ENCODE measurements at regions not wholly inside any gene's neighbourhood (a gene's known extent, or its start where the extent isn't known, plus 50 kb on each side); places are given as distances from the start of the nearest gene placed in this dataset.
"Not testable (repeated sequence)": the region's sequence is repeated elsewhere in the genome, so short reads cannot be mapped to it uniquely, and the experiment has no call there.

- no peak for DNase-seq (ENCODE audit: low spot score)
- Mint-ChIP-seq H3K27me3 (ENCODE audit: insufficient read depth) (peaks cover 5% of the 10 kb centered on the region), H3K4me1 (ENCODE audit: low read depth) (no peaks in the 10 kb centered on the region), H3K9me3 (no peaks in the 10 kb centered on the region), H3K4me3 (no peak overlapping the region), H3K36me3 (ENCODE audit: low read depth) (no peaks in the 10 kb centered on the region), H3K27ac (no peak overlapping the region)
- intact Hi-C loops (cut with micrococcal nuclease) = no loop called here
These were observed 181.1 kb upstream of the RBBP8 start for GRCh38 chr18:22752014-22752413.

- peaks cover 5% of the 10 kb centered on the region for H3K27me3 Mint-ChIP-seq (ENCODE audit: insufficient read depth)
- DNase-seq (ENCODE audit: low spot score) = no peak
- H3K27ac Mint-ChIP-seq = no peak overlapping the region
- no peak overlapping the region for H3K4me3 Mint-ChIP-seq
- no peaks in the 10 kb centered on the region for H3K4me1 Mint-ChIP-seq (ENCODE audit: low read depth)
- no peaks in the 10 kb centered on the region for H3K36me3 Mint-ChIP-seq (ENCODE audit: low read depth)
- no peaks in the 10 kb centered on the region for H3K9me3 Mint-ChIP-seq
- intact Hi-C loops (cut with micrococcal nuclease) = no loop called here
These were observed 179.8 kb upstream of the RBBP8 start for GRCh38 chr18:22753130-22753831.

- H3K4me1 Mint-ChIP-seq (ENCODE audit: low read depth) = not testable (repeated sequence)
These were observed 169.1 kb upstream of the RBBP8 start for GRCh38 chr18:22764005-22764404.

GRCh38 chr18:22765896-22766295 lies 167.2 kb upstream of the RBBP8 start:
- Mint-ChIP-seq H3K27ac (no peak overlapping the region), H3K36me3 (ENCODE audit: low read depth) (no peaks in the 10 kb centered on the region), H3K4me3 (no peak overlapping the region), H3K27me3 (ENCODE audit: insufficient read depth) (peaks cover 12% of the 10 kb centered on the region), H3K4me1 (ENCODE audit: low read depth) (no peaks in the 10 kb centered on the region), H3K9me3 (peaks cover 7% of the 10 kb centered on the region)
- intact Hi-C loops (cut with micrococcal nuclease) = no loop called here
- DNase-seq (ENCODE audit: low spot score) = no peak

More at GRCh38 chr18:22764005-22764404, 169.1 kb upstream of the RBBP8 start:
- DNase-seq (ENCODE audit: low spot score); H3K4me3 Mint-ChIP-seq; intact Hi-C loops (cut with micrococcal nuclease); H3K36me3 Mint-ChIP-seq (ENCODE audit: low read depth); H3K27ac Mint-ChIP-seq; H3K9me3 Mint-ChIP-seq: not testable (repeated sequence)
- peaks cover 14% of the 10 kb centered on the region for H3K27me3 Mint-ChIP-seq (ENCODE audit: insufficient read depth)

GRCh38 chr18:22767653-22768052 lies 165.5 kb upstream of the RBBP8 start:
- Mint-ChIP-seq H3K4me3 (no peak overlapping the region), H3K9me3 (peaks cover 7% of the 10 kb centered on the region), H3K27me3 (ENCODE audit: insufficient read depth) (peaks cover 10% of the 10 kb centered on the region), H3K27ac (no peak overlapping the region), H3K36me3 (ENCODE audit: low read depth) (no peaks in the 10 kb centered on the region), H3K4me1 (ENCODE audit: low read depth) (no peaks in the 10 kb centered on the region)
- intact Hi-C loops (cut with micrococcal nuclease) = no loop called here
- DNase-seq (ENCODE audit: low spot score) = no peak

- intact Hi-C loops (cut with micrococcal nuclease) = no loop called here
- H3K9me3 Mint-ChIP-seq = no peaks in the 10 kb centered on the region
These were observed 159.2 kb upstream of the RBBP8 start for GRCh38 chr18:22773944-22774343.

GRCh38 chr18:22778996-22779395 lies 154.1 kb upstream of the RBBP8 start:
- no peaks in the 10 kb centered on the region for H3K4me1 Mint-ChIP-seq (ENCODE audit: low read depth)
- peaks cover 21% of the 10 kb centered on the region for H3K27me3 Mint-ChIP-seq (ENCODE audit: insufficient read depth)
- no peak for DNase-seq (ENCODE audit: low spot score)
- no peaks in the 10 kb centered on the region for H3K9me3 Mint-ChIP-seq
- no peak overlapping the region for H3K4me3 Mint-ChIP-seq
- H3K36me3 Mint-ChIP-seq (ENCODE audit: low read depth) = no peaks in the 10 kb centered on the region
- H3K27ac Mint-ChIP-seq = no peak overlapping the region
- intact Hi-C loops (cut with micrococcal nuclease) = no loop called here

More at GRCh38 chr18:22773944-22774343, 159.2 kb upstream of the RBBP8 start:
- H3K4me3 Mint-ChIP-seq = no peak overlapping the region
- H3K27me3 Mint-ChIP-seq (ENCODE audit: insufficient read depth) = peaks cover 7% of the 10 kb centered on the region
- no peak for DNase-seq (ENCODE audit: low spot score)
- H3K36me3 Mint-ChIP-seq (ENCODE audit: low read depth) = no peaks in the 10 kb centered on the region
- no peak overlapping the region for H3K27ac Mint-ChIP-seq
- H3K4me1 Mint-ChIP-seq (ENCODE audit: low read depth) = no peaks in the 10 kb centered on the region

GRCh38 chr18:22783245-22783644 lies 149.9 kb upstream of the RBBP8 start:
- DNase-seq (ENCODE audit: low spot score) = no peak
- Mint-ChIP-seq H3K36me3 (ENCODE audit: low read depth) (no peaks in the 10 kb centered on the region), H3K4me1 (ENCODE audit: low read depth) (no peaks in the 10 kb centered on the region), H3K27ac (no peak overlapping the region), H3K4me3 (no peak overlapping the region), H3K27me3 (ENCODE audit: insufficient read depth) (peaks cover 20% of the 10 kb centered on the region), H3K9me3 (no peaks in the 10 kb centered on the region)
- intact Hi-C loops (cut with micrococcal nuclease) = no loop called here

GRCh38 chr18:22783662-22784076 lies 149.5 kb upstream of the RBBP8 start:
- Mint-ChIP-seq H3K4me3 (no peak overlapping the region), H3K27me3 (ENCODE audit: insufficient read depth) (peaks cover 20% of the 10 kb centered on the region), H3K9me3 (no peaks in the 10 kb centered on the region), H3K4me1 (ENCODE audit: low read depth) (no peaks in the 10 kb centered on the region), H3K36me3 (ENCODE audit: low read depth) (no peaks in the 10 kb centered on the region), H3K27ac (no peak overlapping the region)
- intact Hi-C loops (cut with micrococcal nuclease) = no loop called here
- DNase-seq (ENCODE audit: low spot score) = no peak

- Mint-ChIP-seq H3K4me3 (no peak overlapping the region), H3K27ac (no peak overlapping the region), H3K9me3 (no peaks in the 10 kb centered on the region), H3K36me3 (ENCODE audit: low read depth) (no peaks in the 10 kb centered on the region), H3K27me3 (ENCODE audit: insufficient read depth) (peaks cover 18% of the 10 kb centered on the region), H3K4me1 (ENCODE audit: low read depth) (no peaks in the 10 kb centered on the region)
- DNase-seq (ENCODE audit: low spot score) = no peak
- intact Hi-C loops (cut with micrococcal nuclease) = no loop called here
These were observed 144.1 kb upstream of the RBBP8 start for GRCh38 chr18:22789052-22789451.

- no peak for DNase-seq (ENCODE audit: low spot score)
- Mint-ChIP-seq H3K27me3 (ENCODE audit: insufficient read depth) (peaks cover 18% of the 10 kb centered on the region), H3K9me3 (no peaks in the 10 kb centered on the region), H3K4me3 (no peak overlapping the region), H3K4me1 (ENCODE audit: low read depth) (no peaks in the 10 kb centered on the region), H3K36me3 (ENCODE audit: low read depth) (no peaks in the 10 kb centered on the region), H3K27ac (no peak overlapping the region)
- intact Hi-C loops (cut with micrococcal nuclease) = no loop called here
These were observed 143.5 kb upstream of the RBBP8 start for GRCh38 chr18:22789600-22789999.

GRCh38 chr18:22790545-22791309 lies 142.4 kb upstream of the RBBP8 start:
- no peak overlapping the region for H3K27ac Mint-ChIP-seq
- no peaks in the 10 kb centered on the region for H3K4me1 Mint-ChIP-seq (ENCODE audit: low read depth)
- no peaks in the 10 kb centered on the region for H3K9me3 Mint-ChIP-seq
- peaks cover 18% of the 10 kb centered on the region for H3K27me3 Mint-ChIP-seq (ENCODE audit: insufficient read depth)
- DNase-seq (ENCODE audit: low spot score) = no peak
- intact Hi-C loops (cut with micrococcal nuclease) = loop anchor here (10.0 kb wide), 1 partner anchor 344 kb away; the partner anchor contains the start of gene CABLES1
- no peaks in the 10 kb centered on the region for H3K36me3 Mint-ChIP-seq (ENCODE audit: low read depth)
- no peak overlapping the region for H3K4me3 Mint-ChIP-seq

GRCh38 chr18:22791310-22791610 lies 141.9 kb upstream of the RBBP8 start:
- Mint-ChIP-seq H3K4me3 (no peak overlapping the region), H3K27ac (no peak overlapping the region), H3K36me3 (ENCODE audit: low read depth) (no peaks in the 10 kb centered on the region), H3K27me3 (ENCODE audit: insufficient read depth) (peaks cover 21% of the 10 kb centered on the region), H3K4me1 (ENCODE audit: low read depth) (no peaks in the 10 kb centered on the region), H3K9me3 (no peaks in the 10 kb centered on the region)
- intact Hi-C loops (cut with micrococcal nuclease) = loop anchor here (10.0 kb wide), 1 partner anchor 344 kb away; the partner anchor contains the start of gene CABLES1
- DNase-seq (ENCODE audit: low spot score) = no peak

Measured in activated T-helper 1 cell treated with anti-CD3 and anti-CD28 coated beads, Interleukin-12 subunit alpha, Interleukin-12 subunit beta, Interleukin-2, Interleukin-4 antibody, amounts not matched to agents 30 ng/mL and 10 ng/mL and 1 ng/mL, durations not matched to agents 14 hours and 24 hours and 36 hours (primary cell).